ENCODE measurements at regions not wholly inside any gene's neighbourhood (a gene's known extent, or its start where the extent isn't known, plus 50 kb on each side); places are given as distances from the start of the nearest gene placed in this dataset.

- TF ChIP-seq CTCF (IDR thresholded peaks at IDR 0.05): no peak
- no peak for TF ChIP-seq POLR2A (IDR thresholded peaks at IDR 0.05)
- TF ChIP-seq EP300 (IDR thresholded peaks at IDR 0.05): no peak
- TF ChIP-seq POLR2AphosphoS5 (IDR thresholded peaks at IDR 0.05): no peak
Measured at GRCh38 chr2:75381032-75381431, 179.7 kb downstream of the EVA1A start.

Measured in stomach (tissue), 4 donors.